ENCODE measurements at regions not wholly inside any gene's neighbourhood (a gene's known extent, or its start where the extent isn't known, plus 50 kb on each side); places are given as distances from the start of the nearest gene placed in this dataset.

DNA sequence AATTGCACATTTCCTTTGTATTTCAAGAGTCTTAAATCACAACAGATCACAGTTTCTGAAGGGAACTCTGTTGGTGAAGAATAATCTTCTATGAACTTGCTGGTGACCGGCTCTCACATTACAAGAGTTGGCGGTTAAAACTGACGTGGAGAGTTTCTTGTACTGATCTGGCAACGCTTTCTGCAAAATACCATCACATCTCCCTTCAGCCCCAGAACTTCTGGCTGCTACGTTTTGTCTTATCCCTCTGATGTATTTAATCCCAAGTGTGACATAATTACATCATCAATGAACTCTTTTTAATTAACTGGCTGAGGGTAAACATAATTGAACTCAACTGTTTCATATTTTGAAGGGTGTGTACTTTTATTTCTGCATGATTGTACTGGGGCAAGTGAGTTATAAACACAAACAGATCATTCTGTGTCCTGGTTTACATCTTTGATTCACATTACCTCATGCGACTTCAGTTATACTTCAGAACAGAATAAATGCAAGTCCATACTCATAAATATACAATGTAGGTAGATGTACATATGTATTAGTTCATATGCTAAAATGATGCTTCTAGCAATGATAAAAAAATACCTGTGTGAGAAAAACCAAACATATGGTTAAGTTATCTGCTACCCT lies 105.1 kb upstream of the NPVF start:
- TF ChIP-seq POLR2AphosphoS5 (IDR thresholded peaks at IDR 0.05) (no peak), EZH2 (IDR thresholded peaks at IDR 0.05; ENCODE audit: borderline replicate concordance, insufficient read depth, low read length, poor library complexity, severe bottlenecking) (no peak), RAD21 (conservative IDR thresholded peaks at IDR 0.05) (no peak)
- TF ChIP-seq, protein P1, sequence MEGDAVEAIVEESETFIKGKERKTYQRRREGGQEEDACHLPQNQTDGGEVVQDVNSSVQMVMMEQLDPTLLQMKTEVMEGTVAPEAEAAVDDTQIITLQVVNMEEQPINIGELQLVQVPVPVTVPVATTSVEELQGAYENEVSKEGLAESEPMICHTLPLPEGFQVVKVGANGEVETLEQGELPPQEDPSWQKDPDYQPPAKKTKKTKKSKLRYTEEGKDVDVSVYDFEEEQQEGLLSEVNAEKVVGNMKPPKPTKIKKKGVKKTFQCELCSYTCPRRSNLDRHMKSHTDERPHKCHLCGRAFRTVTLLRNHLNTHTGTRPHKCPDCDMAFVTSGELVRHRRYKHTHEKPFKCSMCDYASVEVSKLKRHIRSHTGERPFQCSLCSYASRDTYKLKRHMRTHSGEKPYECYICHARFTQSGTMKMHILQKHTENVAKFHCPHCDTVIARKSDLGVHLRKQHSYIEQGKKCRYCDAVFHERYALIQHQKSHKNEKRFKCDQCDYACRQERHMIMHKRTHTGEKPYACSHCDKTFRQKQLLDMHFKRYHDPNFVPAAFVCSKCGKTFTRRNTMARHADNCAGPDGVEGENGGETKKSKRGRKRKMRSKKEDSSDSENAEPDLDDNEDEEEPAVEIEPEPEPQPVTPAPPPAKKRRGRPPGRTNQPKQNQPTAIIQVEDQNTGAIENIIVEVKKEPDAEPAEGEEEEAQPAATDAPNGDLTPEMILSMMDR (IDR thresholded peaks at IDR 0.05; ENCODE audit: poor library complexity, severe bottlenecking), result no peak
- H2AFZ ChIP-seq (ENCODE audit: low read depth, low read length), result no peak overlapping the region
- no peak overlapping the region for H3K4me2 ChIP-seq (ENCODE audit: low read length)
- H3K9me2 ChIP-seq (ENCODE audit: insufficient read depth, low read length), result no peaks in the 10 kb centered on the region
- no peaks in the 10 kb centered on the region for H3K27me3 ChIP-seq (ENCODE audit: insufficient read depth, low read depth, low read length)
- no peak overlapping the region for H3K4me3 ChIP-seq (ENCODE audit: low read length)
- H3K79me2 ChIP-seq (replicated peaks; ENCODE audit: insufficient read depth, low read length), result no peaks in the 10 kb centered on the region
- H4K20me1 ChIP-seq (ENCODE audit: insufficient read depth), result no peaks in the 10 kb centered on the region
- no peaks in the 10 kb centered on the region for H3K36me3 ChIP-seq (ENCODE audit: insufficient read depth, low read length)
- H3K9me3 ChIP-seq (ENCODE audit: low read length), result no peaks in the 10 kb centered on the region
- no peak overlapping the region for H3K9ac ChIP-seq (ENCODE audit: low read length)
- no peak overlapping the region for H3K27ac ChIP-seq (ENCODE audit: low read length)
- no peaks in the 10 kb centered on the region for H3F3A ChIP-seq (ENCODE audit: insufficient read depth, low read length, poor library complexity, severe bottlenecking)

DNA sequence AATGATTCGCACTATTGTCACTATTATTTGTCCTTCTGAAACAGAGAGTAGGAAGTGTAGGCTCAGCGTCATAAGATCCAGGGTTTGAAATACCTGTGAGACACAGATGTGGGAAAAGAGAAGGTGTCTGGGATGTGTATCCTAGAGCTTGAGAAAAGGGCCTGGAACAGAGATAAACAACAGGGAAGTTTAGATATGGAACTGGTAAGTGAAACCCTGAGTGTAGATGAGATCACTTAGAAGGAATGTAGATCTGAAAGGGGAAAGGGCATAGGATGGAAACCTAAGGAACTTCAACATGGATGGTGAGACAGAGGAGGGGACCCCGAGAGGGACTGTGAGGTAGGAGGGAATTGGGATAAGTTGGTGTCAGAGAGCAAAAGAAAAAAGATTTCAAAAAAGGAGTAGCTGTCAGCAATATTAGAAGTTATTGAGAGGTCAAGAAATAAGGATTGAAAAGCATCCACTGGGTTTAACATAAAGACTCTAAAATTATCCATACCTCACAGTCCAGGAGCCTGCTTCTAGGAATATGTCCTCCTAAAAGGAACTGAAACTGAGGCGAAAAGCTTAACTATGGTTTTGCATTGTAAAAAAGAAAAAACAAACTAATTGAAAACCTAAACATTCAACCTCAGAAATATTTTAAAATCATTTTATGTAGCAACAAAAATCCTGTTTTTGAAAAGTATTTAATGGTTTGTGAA lies 119.2 kb upstream of the NPVF start:
- H3K27ac ChIP-seq (ENCODE audit: low read length), result no peak overlapping the region
- H3K4me3 ChIP-seq (ENCODE audit: low read length), result no peak overlapping the region
- no peaks in the 10 kb centered on the region for H3F3A ChIP-seq (ENCODE audit: insufficient read depth, low read length, poor library complexity, severe bottlenecking)
- no peaks in the 10 kb centered on the region for H3K79me2 ChIP-seq (replicated peaks; ENCODE audit: insufficient read depth, low read length)
- H2AFZ ChIP-seq (ENCODE audit: low read depth, low read length), result no peak overlapping the region
- no peaks in the 10 kb centered on the region for H3K27me3 ChIP-seq (ENCODE audit: insufficient read depth, low read depth, low read length)
- no peak overlapping the region for H3K9ac ChIP-seq (ENCODE audit: low read length)
- no peaks in the 10 kb centered on the region for H4K20me1 ChIP-seq (ENCODE audit: insufficient read depth)
- no peak for TF ChIP-seq SMC3 (conservative IDR thresholded peaks at IDR 0.05; ENCODE audit: poor library complexity)
- H3K36me3 ChIP-seq (ENCODE audit: insufficient read depth, low read length), result no peaks in the 10 kb centered on the region
- no peaks in the 10 kb centered on the region for H3K9me2 ChIP-seq (ENCODE audit: insufficient read depth, low read length)
- H3K9me3 ChIP-seq (ENCODE audit: low read length), result no peaks in the 10 kb centered on the region
- no peak overlapping the region for H3K4me2 ChIP-seq (ENCODE audit: low read length)

GRCh38 chr7:25348104-25348503 lies 119.8 kb upstream of the NPVF start:
- Histone ChIP-seq H3K4me3 (ENCODE audit: low read length) (no peak overlapping the region), H2AFZ (ENCODE audit: low read depth, low read length) (no peak overlapping the region), H3K36me3 (ENCODE audit: insufficient read depth, low read length) (no peaks in the 10 kb centered on the region), H3K27me3 (ENCODE audit: insufficient read depth, low read depth, low read length) (no peaks in the 10 kb centered on the region), H3K79me2 (replicated peaks; ENCODE audit: insufficient read depth, low read length) (no peaks in the 10 kb centered on the region), H3K27ac (ENCODE audit: low read length) (no peak overlapping the region), H4K20me1 (ENCODE audit: insufficient read depth) (no peaks in the 10 kb centered on the region), H3K9ac (ENCODE audit: low read length) (no peak overlapping the region), H3K9me2 (ENCODE audit: insufficient read depth, low read length) (no peaks in the 10 kb centered on the region), H3K9me3 (ENCODE audit: low read length) (no peaks in the 10 kb centered on the region), H3K4me2 (ENCODE audit: low read length) (no peak overlapping the region), H3F3A (ENCODE audit: insufficient read depth, low read length, poor library complexity, severe bottlenecking) (no peaks in the 10 kb centered on the region)
- no peak for TF ChIP-seq POLR2AphosphoS5 (IDR thresholded peaks at IDR 0.05)
- no peak for TF ChIP-seq SMC3 (conservative IDR thresholded peaks at IDR 0.05; ENCODE audit: poor library complexity)
- TF ChIP-seq MXI1 (conservative IDR thresholded peaks at IDR 0.05; ENCODE audit: poor library complexity, severe bottlenecking), result no peak
- no peak for TF ChIP-seq EP300 (conservative IDR thresholded peaks at IDR 0.05; ENCODE audit: poor library complexity, severe bottlenecking)
- TF ChIP-seq EZH2 (IDR thresholded peaks at IDR 0.05; ENCODE audit: borderline replicate concordance, insufficient read depth, low read length, poor library complexity, severe bottlenecking), result no peak
- TF ChIP-seq, protein P1 (IDR thresholded peaks at IDR 0.05; ENCODE audit: poor library complexity, severe bottlenecking), result no peak
- no peak for TF ChIP-seq REST (IDR thresholded peaks at IDR 0.05; ENCODE audit: borderline replicate concordance)
- no peak for TF ChIP-seq RAD21 (conservative IDR thresholded peaks at IDR 0.05)
- no peak for TF ChIP-seq TAF1 (IDR thresholded peaks at IDR 0.05; ENCODE audit: low read depth)

All from neural cell (in vitro differentiated cells).